Neural cell (in vitro differentiated cells): ENCODE measurements at regions not wholly inside any gene's neighbourhood (a gene's known extent, or its start where the extent isn't known, plus 50 kb on each side); places are given as distances from the start of the nearest gene placed in this dataset.

Source experiments
- EP300 ChIP-seq: fragments of 450-650 bp; conservative IDR thresholded peaks from 2 replicates; pipeline ENCODE4 v1.6.1; 2014; ENCODE audit warnings: antibody characterized with exemption, mild to moderate bottlenecking, moderate library complexity; ENCODE audit not compliant: poor library complexity, severe bottlenecking
- EZH2 ChIP-seq: fragments of 200-600, 300-800 bp; shearing (Covaris generic), sonication (generic); IDR thresholded peaks from 2 replicates; pipeline ENCODE4 v1.6.1; 2014; ENCODE audit warnings: antibody characterized with exemption, low read length, borderline replicate concordance, mild to moderate bottlenecking; ENCODE audit not compliant: insufficient read depth, poor library complexity, severe bottlenecking
- POLR2AphosphoS5 ChIP-seq: IDR thresholded peaks from 2 replicates; pipeline ENCODE4 v1.6.1; 2012
- RAD21 ChIP-seq: fragments of 450-650 bp; conservative IDR thresholded peaks from 2 replicates; pipeline ENCODE4 v1.6.1; 2014; ENCODE audit warnings: antibody characterized with exemption, mild to moderate bottlenecking, moderate library complexity
- REST ChIP-seq: IDR thresholded peaks from 2 replicates; pipeline ENCODE4 v1.6.1; 2012; ENCODE audit warnings: borderline replicate concordance
- SMC3 ChIP-seq: fragments of 450-650 bp; conservative IDR thresholded peaks from 2 replicates; pipeline ENCODE4 v1.6.1; 2014; ENCODE audit warnings: antibody characterized with exemption, mild to moderate bottlenecking, moderate library complexity; ENCODE audit not compliant: poor library complexity
- TF ChIP-seq, protein P1 (sequence below): fragments of 450-650 bp; IDR thresholded peaks from 2 replicates; pipeline ENCODE4 v1.5.1; 2014; ENCODE audit warnings: antibody characterized with exemption, mild to moderate bottlenecking, moderate library complexity; ENCODE audit not compliant: poor library complexity, severe bottlenecking

DNA sequence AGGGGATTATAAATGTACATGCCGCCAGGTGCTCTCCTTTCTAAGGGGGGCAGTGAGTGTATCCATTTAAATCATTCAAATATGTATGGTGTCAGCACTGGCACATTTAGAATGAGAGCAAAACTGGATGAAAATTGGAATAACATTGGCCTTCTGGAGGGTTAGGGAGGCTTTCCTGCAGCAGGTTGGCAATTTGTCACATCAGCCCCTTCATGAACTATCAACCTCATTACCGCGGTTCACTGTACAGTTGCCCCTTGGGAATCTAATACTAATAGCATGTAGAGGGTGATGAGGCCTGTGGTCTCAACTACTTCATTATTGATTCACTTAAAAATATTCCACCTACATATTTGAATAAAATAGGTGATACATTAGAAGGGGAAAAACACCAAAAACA lies 117.9 kb downstream of the PDHA2 start:
- TF ChIP-seq, protein P1, sequence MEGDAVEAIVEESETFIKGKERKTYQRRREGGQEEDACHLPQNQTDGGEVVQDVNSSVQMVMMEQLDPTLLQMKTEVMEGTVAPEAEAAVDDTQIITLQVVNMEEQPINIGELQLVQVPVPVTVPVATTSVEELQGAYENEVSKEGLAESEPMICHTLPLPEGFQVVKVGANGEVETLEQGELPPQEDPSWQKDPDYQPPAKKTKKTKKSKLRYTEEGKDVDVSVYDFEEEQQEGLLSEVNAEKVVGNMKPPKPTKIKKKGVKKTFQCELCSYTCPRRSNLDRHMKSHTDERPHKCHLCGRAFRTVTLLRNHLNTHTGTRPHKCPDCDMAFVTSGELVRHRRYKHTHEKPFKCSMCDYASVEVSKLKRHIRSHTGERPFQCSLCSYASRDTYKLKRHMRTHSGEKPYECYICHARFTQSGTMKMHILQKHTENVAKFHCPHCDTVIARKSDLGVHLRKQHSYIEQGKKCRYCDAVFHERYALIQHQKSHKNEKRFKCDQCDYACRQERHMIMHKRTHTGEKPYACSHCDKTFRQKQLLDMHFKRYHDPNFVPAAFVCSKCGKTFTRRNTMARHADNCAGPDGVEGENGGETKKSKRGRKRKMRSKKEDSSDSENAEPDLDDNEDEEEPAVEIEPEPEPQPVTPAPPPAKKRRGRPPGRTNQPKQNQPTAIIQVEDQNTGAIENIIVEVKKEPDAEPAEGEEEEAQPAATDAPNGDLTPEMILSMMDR: no peak
- TF ChIP-seq EZH2 (no peak), RAD21 (no peak), POLR2AphosphoS5 (no peak), EP300 (no peak), REST (no peak), SMC3 (no peak)
